Body of pancreas (tissue), 4 donors: ENCODE measurements at regions not wholly inside any gene's neighbourhood (a gene's known extent, or its start where the extent isn't known, plus 50 kb on each side); places are given as distances from the start of the nearest gene placed in this dataset.

ENCODE experiments used
- ATAC-seq: fragments of 150-250 bp; one replicate; pipeline ENCODE4 v1.9.1; 2016
- DNase-seq, 4 donors: peaks; one replicate each; pipeline ENCODE4 v3.0.0-alpha.2; 2019
- H3K27ac ChIP-seq, 4 donors: fragments of 200-600 bp; sonication (generic); 1 replicate in 3 of 4; 2 replicates in 1 of 4; pipeline versions ENCODE4 v1.5.1 to v1.6.1; 2016 to 2019; ENCODE audit warnings: mild to moderate bottlenecking in 1 of 4, mixed read lengths in 1 of 4, moderate library complexity in 1 of 4
- H3K27me3 ChIP-seq, 2 donors: fragments of 200-600 bp; sonication (generic); one replicate each; pipeline ENCODE4 v1.6.0; 2016; ENCODE audit warnings: mild to moderate bottlenecking in 1 of 2
- H3K36me3 ChIP-seq, 2 donors: fragments of 200-600 bp; sonication (generic); replicated peaks in 1 of 2; 2 replicates each; pipeline ENCODE4 v1.5.1; 2016; ENCODE audit warnings: low read depth in 2 of 2; ENCODE audit not compliant: insufficient read depth in 1 of 2
- H3K4me1 ChIP-seq: fragments of 200-600 bp; sonication (generic); one replicate; pipeline ENCODE4 v1.6.0; 2016
- H3K4me3 ChIP-seq, 2 donors: fragments of 200-600 bp; sonication (generic); 1 replicate in 1 of 2; 2 replicates in 1 of 2; pipeline ENCODE4 v1.5.1; 2016 to 2019
- H3K9me3 ChIP-seq, 3 donors: fragments of 200-600 bp; sonication (generic); 1 replicate in 2 of 3; 2 replicates in 1 of 3; pipeline ENCODE4 v1.5.1; 2016
- POLR2A ChIP-seq, 3 donors: fragments of 450-650 bp; IDR thresholded peaks; one replicate each; pipeline ENCODE4 v1.6.1; 2016; ENCODE audit warnings: antibody characterized with exemption in 3 of 3, mild to moderate bottlenecking in 2 of 3
- WGBS, 2 donors: methylation state at CpG; one replicate each; pipeline ENCODE4 v1.1.5; 2017; 5-methylcytosine and 5-hydroxymethylcytosine counted together
- intact Hi-C: fragments of 100-400 bp; cut with DNase I; formaldehyde crosslinking; loops from one replicate; pipeline ENCODE4 v1.15.1; 2023
- TF ChIP-seq, protein P1 (sequence below), 7 experiments: fragments of 450-650 bp in 4 of 7; fragments of 200-600 bp in 3 of 7; sonication (generic) in 3 of 7; IDR thresholded peaks; one replicate each; pipeline ENCODE4 v1.5.1; 2016 to 2019; ENCODE audit warnings: antibody characterized with exemption in 7 of 7

DNA sequence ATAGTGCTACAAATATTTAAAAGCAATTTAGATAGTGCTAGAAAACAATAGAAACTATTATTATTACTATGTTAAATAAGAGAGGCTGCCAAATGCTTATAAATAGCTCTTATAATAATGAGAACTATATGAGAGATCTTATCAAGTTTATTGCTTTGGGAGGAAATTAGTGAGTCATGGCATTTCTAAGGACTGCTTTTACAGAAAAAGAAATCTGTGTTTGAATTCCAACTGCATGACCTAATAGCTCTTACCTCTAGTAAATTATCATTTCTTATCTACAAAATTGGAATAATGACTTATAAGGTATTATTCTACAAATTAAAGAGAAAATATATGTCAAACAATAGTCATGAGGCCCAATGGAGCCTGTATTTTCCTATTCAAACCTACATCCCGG is 177.2 kb downstream of the GABRG1 start:
- Histone ChIP-seq H3K36me3 (no peaks in the 10 kb centered on the region), H3K4me3 (no peak overlapping the region), H3K4me1 (no peaks in the 10 kb centered on the region), H3K27me3 (no peaks in the 10 kb centered on the region), H3K9me3 (no peaks in the 10 kb centered on the region), H3K27ac (no peak overlapping the region)
- no peak for TF ChIP-seq POLR2A (IDR thresholded peaks at IDR 0.05)
- TF ChIP-seq, protein P1, sequence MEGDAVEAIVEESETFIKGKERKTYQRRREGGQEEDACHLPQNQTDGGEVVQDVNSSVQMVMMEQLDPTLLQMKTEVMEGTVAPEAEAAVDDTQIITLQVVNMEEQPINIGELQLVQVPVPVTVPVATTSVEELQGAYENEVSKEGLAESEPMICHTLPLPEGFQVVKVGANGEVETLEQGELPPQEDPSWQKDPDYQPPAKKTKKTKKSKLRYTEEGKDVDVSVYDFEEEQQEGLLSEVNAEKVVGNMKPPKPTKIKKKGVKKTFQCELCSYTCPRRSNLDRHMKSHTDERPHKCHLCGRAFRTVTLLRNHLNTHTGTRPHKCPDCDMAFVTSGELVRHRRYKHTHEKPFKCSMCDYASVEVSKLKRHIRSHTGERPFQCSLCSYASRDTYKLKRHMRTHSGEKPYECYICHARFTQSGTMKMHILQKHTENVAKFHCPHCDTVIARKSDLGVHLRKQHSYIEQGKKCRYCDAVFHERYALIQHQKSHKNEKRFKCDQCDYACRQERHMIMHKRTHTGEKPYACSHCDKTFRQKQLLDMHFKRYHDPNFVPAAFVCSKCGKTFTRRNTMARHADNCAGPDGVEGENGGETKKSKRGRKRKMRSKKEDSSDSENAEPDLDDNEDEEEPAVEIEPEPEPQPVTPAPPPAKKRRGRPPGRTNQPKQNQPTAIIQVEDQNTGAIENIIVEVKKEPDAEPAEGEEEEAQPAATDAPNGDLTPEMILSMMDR (IDR thresholded peaks at IDR 0.05), result no peak
- WGBS, 2 donors, result 78 to 83% methylated on average over 1 of the region's 1 CpG
- ATAC-seq, result no peak
- DNase-seq, result no peak
- intact Hi-C loops, result no loop called here

DNA sequence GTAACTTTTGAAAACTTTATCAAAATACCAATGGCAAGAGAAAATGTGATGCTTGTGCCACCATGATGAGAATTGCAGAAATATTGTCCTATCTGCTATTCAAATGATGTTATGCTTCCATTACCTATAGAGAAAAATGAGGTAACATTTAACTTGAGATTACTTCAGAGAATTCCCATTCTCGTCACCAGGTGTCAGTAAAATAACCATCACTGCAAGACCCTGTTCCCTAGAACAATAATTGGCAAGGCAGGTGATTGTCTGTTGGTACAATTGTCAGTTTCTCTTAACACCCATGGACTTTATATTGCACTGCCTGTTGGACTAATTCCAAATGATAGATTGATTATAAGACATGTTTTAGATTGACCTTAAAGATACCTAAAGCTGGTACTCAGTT is 179.9 kb downstream of the GABRG1 start:
- no peaks in the 10 kb centered on the region for H3K4me1 ChIP-seq
- H3K4me3 ChIP-seq, result no peak overlapping the region
- no peak for DNase-seq
- 38 to 68% methylated on average over 1 of the region's 1 CpG for WGBS, 2 donors
- H3K36me3 ChIP-seq, result no peaks in the 10 kb centered on the region
- intact Hi-C loops, result no loop called here
- no peak for ATAC-seq
- H3K27me3 ChIP-seq, result no peaks in the 10 kb centered on the region
- TF ChIP-seq, protein P1 (IDR thresholded peaks at IDR 0.05), result no peak
- no peak for TF ChIP-seq POLR2A (IDR thresholded peaks at IDR 0.05)
- no peaks in the 10 kb centered on the region for H3K9me3 ChIP-seq
- H3K27ac ChIP-seq, result no peak overlapping the region

DNA sequence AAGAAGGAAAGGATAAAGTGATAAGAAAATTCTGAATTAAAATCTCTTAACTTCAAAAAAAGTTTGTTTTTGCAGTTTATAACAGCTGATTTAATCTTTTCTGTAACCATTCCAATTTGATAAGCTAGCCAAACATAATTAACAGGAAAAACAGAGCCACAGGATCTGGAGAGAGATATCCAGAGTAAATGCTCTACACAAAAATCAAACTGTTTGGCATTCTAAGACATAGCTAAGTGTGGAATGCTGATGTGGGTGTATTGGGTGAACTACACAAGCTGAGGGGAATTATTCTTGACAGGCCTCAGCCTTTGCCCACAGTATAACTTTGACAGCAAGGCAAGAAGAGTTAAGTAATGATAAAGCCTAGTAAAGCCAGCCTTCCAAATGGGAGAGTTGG is 184.8 kb downstream of the GABRG1 start:
- DNase-seq, result no peak
- H3K4me3 ChIP-seq, result no peak overlapping the region
- ATAC-seq, result no peak
- no peak overlapping the region for H3K27ac ChIP-seq
- H3K36me3 ChIP-seq, result no peaks in the 10 kb centered on the region
- no peaks in the 10 kb centered on the region for H3K9me3 ChIP-seq
- H3K4me1 ChIP-seq, result no peaks in the 10 kb centered on the region
- no peak for TF ChIP-seq POLR2A (IDR thresholded peaks at IDR 0.05)
- TF ChIP-seq, protein P1 (IDR thresholded peaks at IDR 0.05), result no peak
- intact Hi-C loops, result no loop called here
- no peaks in the 10 kb centered on the region for H3K27me3 ChIP-seq

DNA sequence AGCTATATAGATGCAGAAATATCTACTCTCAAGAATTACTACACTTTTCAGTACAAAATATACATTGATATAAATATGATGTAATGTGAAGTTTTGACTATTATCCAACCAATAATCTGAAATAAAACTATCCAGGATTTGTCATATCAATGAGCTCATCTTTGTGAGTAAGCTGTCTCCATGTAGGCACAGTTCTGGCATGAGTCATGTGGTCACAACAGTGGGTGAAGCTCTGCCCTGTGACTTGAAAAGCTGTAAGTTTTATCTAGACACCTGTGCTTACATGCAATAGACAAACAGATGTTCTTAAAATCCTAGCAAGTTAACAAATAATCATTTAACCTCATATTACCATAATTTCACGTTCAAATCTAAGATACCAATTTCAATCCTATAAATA is 192.7 kb downstream of the GABRG1 start:
- no peak overlapping the region for H3K27ac ChIP-seq
- no peaks in the 10 kb centered on the region for H3K9me3 ChIP-seq
- H3K27me3 ChIP-seq, result no peaks in the 10 kb centered on the region
- H3K4me1 ChIP-seq, result no peaks in the 10 kb centered on the region
- DNase-seq (no peak), ATAC-seq (no peak)
- H3K36me3 ChIP-seq, result no peaks in the 10 kb centered on the region
- H3K4me3 ChIP-seq, result no peak overlapping the region
- intact Hi-C loops, result no loop called here
- TF ChIP-seq, protein P1 (IDR thresholded peaks at IDR 0.05), result no peak
- TF ChIP-seq POLR2A (IDR thresholded peaks at IDR 0.05), result no peak
- 29 to 32% methylated on average over 1 of the region's 1 CpG for WGBS, 2 donors

DNA sequence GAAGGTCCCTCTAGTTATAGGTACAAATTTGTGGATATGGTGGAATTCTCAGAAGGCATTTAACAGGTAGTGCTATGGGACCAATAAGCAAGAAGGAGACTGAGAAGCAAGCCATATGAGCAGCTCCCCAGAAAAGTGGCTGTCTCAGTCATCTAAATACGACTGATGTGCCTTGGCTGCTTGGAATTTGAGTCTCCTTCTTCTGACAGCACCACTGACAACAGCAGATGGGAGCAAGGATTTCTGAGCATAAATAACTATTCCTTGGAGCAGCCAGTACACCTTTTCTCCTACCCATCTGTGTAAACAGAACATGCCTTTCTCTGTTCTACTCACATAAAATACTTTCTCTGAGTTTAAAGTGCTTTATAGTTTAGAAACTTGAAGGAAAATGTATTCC is 196.2 kb downstream of the GABRG1 start:
- no peak for ATAC-seq
- no peak for TF ChIP-seq POLR2A (IDR thresholded peaks at IDR 0.05)
- TF ChIP-seq, protein P1 (IDR thresholded peaks at IDR 0.05), result no peak
- Histone ChIP-seq H3K27me3 (no peaks in the 10 kb centered on the region), H3K36me3 (no peaks in the 10 kb centered on the region), H3K27ac (no peak overlapping the region), H3K4me3 (no peak overlapping the region), H3K4me1 (no peaks in the 10 kb centered on the region), H3K9me3 (no peaks in the 10 kb centered on the region)
- intact Hi-C loops, result no loop called here
- no peak for DNase-seq
- WGBS, 2 donors, result 31 to 43% methylated on average over 1 of the region's 1 CpG
